HEK293 (cell line): ENCODE measurements at regions not wholly inside any gene's neighbourhood (a gene's known extent, or its start where the extent isn't known, plus 50 kb on each side); places are given as distances from the start of the nearest gene placed in this dataset.

ENCODE experiments used
- MYNN ChIP-seq: fragments of 450-650 bp; formaldehyde crosslinking; IDR thresholded peaks from 2 replicates; pipeline ENCODE4 v1.5.1; 2016; ENCODE audit warnings: missing biosample characterization, missing genetic modification characterization, borderline replicate concordance
- ZFP41 ChIP-seq: fragments of 450-650 bp; formaldehyde crosslinking; IDR thresholded peaks from 2 replicates; pipeline ENCODE4 v1.5.1; 2016; ENCODE audit warnings: missing biosample characterization, missing genetic modification characterization, borderline replicate concordance
- ZNF133 ChIP-seq: fragments of 450-650 bp; formaldehyde crosslinking; IDR thresholded peaks from 2 replicates; pipeline ENCODE4 v1.5.1; 2016; ENCODE audit warnings: missing biosample characterization, missing genetic modification characterization
- ZNF138 ChIP-seq: fragments of 450-650 bp; formaldehyde crosslinking; IDR thresholded peaks from 2 replicates; pipeline ENCODE4 v1.5.1; 2016; ENCODE audit warnings: missing biosample characterization, missing genetic modification characterization, borderline replicate concordance
- ZNF202 ChIP-seq: fragments of 450-650 bp; formaldehyde crosslinking; IDR thresholded peaks from 2 replicates; pipeline ENCODE4 v1.5.1; 2016; ENCODE audit warnings: missing biosample characterization, missing genetic modification characterization, borderline replicate concordance
- ZNF302 ChIP-seq: fragments of 450-650 bp; formaldehyde crosslinking; IDR thresholded peaks from 2 replicates; pipeline ENCODE4 v1.5.1; 2016; ENCODE audit warnings: missing biosample characterization, missing genetic modification characterization, low read depth
- TF ChIP-seq, protein P1 (sequence below): fragments of 450-650 bp; formaldehyde crosslinking; IDR thresholded peaks from 2 replicates; pipeline ENCODE4 v1.5.1; 2016; ENCODE audit warnings: missing biosample characterization, missing genetic modification characterization
- TF ChIP-seq, protein P2 (sequence below): sonication (generic); formaldehyde crosslinking; IDR thresholded peaks from 2 replicates; pipeline ENCODE4 v1.8.1; 2022; ENCODE audit warnings: mild to moderate bottlenecking, moderate library complexity, missing genetic modification reagents
- TF ChIP-seq, protein P3 (sequence below): fragments of 450-650 bp; formaldehyde crosslinking; IDR thresholded peaks from 2 replicates; pipeline ENCODE4 v1.5.1; 2016; ENCODE audit warnings: missing biosample characterization, missing genetic modification characterization
- TF ChIP-seq, protein P4 (sequence below): fragments of 450-650 bp; formaldehyde crosslinking; IDR thresholded peaks from 2 replicates; pipeline ENCODE4 v1.5.1; 2016; ENCODE audit warnings: missing biosample characterization, missing genetic modification characterization
- TF ChIP-seq, protein P5 (sequence below): fragments of 450-650 bp; IDR thresholded peaks from 2 replicates; pipeline ENCODE4 v1.5.1; 2018; ENCODE audit warnings: missing biosample characterization, missing genetic modification characterization
- TF ChIP-seq, protein P6 (sequence below): fragments of 450-650 bp; formaldehyde crosslinking; IDR thresholded peaks from 2 replicates; pipeline ENCODE4 v1.5.1; 2016; ENCODE audit warnings: missing biosample characterization, missing genetic modification characterization
- TF ChIP-seq, protein P7 (sequence below): fragments of 450-650 bp; formaldehyde crosslinking; IDR thresholded peaks from 2 replicates; pipeline ENCODE4 v1.5.1; 2016; ENCODE audit warnings: missing biosample characterization, missing genetic modification characterization

DNA sequence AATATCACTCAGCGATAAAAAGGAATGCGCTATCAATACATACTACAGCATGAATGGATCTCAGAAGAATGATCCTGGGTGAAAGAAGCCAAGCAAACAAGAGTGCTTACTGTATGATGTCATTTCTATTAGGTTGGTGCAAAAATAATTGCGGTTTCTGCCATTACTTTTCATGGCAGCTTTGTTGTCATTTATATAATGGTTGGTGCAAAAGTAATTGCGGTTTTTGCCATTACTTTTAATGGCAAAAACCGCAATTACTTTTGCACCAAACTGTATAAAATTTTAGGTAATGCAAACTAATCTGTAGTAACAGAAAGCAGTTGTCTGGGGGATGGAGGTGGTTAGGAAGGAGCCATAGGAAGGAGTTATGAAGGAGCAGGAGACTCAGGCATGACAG is 318.3 kb upstream of the ZMIZ1 start:
- TF ChIP-seq ZFP41 (no peak), ZNF133 (tag by site-specific recombination) (no peak), MYNN (tag by site-specific recombination) (no peak), ZNF138 (tag by site-specific recombination) (no peak), ZNF302 (tag by site-specific recombination) (no peak), ZNF202 (no peak)
- TF ChIP-seq, protein P1, sequence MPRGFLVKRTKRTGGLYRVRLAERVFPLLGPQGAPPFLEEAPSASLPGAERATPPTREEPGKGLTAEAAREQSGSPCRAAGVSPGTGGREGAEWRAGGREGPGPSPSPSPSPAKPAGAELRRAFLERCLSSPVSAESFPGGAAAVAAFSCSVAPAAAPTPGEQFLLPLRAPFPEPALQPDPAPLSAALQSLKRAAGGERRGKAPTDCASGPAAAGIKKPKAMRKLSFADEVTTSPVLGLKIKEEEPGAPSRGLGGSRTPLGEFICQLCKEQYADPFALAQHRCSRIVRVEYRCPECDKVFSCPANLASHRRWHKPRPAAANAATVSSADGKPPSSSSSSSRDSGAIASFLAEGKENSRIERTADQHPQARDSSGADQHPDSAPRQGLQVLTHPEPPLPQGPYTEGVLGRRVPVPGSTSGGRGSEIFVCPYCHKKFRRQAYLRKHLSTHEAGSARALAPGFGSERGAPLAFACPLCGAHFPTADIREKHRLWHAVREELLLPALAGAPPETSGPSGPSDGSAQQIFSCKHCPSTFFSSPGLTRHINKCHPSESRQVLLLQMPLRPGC (tag by site-specific recombination), result no peak
- TF ChIP-seq, protein P2, sequence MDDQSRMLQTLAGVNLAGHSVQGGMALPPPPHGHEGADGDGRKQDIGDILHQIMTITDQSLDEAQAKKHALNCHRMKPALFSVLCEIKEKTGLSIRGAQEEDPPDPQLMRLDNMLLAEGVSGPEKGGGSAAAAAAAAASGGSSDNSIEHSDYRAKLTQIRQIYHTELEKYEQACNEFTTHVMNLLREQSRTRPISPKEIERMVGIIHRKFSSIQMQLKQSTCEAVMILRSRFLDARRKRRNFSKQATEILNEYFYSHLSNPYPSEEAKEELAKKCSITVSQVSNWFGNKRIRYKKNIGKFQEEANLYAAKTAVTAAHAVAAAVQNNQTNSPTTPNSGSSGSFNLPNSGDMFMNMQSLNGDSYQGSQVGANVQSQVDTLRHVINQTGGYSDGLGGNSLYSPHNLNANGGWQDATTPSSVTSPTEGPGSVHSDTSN (CRISPR knock-in tag), result no peak
- TF ChIP-seq, protein P3, sequence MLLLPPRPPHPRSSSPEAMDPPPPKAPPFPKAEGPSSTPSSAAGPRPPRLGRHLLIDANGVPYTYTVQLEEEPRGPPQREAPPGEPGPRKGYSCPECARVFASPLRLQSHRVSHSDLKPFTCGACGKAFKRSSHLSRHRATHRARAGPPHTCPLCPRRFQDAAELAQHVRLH (tag by site-specific recombination), result no peak
- TF ChIP-seq, protein P4, sequence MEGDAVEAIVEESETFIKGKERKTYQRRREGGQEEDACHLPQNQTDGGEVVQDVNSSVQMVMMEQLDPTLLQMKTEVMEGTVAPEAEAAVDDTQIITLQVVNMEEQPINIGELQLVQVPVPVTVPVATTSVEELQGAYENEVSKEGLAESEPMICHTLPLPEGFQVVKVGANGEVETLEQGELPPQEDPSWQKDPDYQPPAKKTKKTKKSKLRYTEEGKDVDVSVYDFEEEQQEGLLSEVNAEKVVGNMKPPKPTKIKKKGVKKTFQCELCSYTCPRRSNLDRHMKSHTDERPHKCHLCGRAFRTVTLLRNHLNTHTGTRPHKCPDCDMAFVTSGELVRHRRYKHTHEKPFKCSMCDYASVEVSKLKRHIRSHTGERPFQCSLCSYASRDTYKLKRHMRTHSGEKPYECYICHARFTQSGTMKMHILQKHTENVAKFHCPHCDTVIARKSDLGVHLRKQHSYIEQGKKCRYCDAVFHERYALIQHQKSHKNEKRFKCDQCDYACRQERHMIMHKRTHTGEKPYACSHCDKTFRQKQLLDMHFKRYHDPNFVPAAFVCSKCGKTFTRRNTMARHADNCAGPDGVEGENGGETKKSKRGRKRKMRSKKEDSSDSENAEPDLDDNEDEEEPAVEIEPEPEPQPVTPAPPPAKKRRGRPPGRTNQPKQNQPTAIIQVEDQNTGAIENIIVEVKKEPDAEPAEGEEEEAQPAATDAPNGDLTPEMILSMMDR (tag by site-specific recombination), result no peak
- TF ChIP-seq, protein P5, sequence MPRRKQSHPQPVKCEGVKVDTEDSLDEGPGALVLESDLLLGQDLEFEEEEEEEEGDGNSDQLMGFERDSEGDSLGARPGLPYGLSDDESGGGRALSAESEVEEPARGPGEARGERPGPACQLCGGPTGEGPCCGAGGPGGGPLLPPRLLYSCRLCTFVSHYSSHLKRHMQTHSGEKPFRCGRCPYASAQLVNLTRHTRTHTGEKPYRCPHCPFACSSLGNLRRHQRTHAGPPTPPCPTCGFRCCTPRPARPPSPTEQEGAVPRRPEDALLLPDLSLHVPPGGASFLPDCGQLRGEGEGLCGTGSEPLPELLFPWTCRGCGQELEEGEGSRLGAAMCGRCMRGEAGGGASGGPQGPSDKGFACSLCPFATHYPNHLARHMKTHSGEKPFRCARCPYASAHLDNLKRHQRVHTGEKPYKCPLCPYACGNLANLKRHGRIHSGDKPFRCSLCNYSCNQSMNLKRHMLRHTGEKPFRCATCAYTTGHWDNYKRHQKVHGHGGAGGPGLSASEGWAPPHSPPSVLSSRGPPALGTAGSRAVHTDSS, result no peak
- TF ChIP-seq, protein P6, sequence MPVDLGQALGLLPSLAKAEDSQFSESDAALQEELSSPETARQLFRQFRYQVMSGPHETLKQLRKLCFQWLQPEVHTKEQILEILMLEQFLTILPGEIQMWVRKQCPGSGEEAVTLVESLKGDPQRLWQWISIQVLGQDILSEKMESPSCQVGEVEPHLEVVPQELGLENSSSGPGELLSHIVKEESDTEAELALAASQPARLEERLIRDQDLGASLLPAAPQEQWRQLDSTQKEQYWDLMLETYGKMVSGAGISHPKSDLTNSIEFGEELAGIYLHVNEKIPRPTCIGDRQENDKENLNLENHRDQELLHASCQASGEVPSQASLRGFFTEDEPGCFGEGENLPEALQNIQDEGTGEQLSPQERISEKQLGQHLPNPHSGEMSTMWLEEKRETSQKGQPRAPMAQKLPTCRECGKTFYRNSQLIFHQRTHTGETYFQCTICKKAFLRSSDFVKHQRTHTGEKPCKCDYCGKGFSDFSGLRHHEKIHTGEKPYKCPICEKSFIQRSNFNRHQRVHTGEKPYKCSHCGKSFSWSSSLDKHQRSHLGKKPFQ (tag by site-specific recombination), result no peak
- TF ChIP-seq, protein P7, sequence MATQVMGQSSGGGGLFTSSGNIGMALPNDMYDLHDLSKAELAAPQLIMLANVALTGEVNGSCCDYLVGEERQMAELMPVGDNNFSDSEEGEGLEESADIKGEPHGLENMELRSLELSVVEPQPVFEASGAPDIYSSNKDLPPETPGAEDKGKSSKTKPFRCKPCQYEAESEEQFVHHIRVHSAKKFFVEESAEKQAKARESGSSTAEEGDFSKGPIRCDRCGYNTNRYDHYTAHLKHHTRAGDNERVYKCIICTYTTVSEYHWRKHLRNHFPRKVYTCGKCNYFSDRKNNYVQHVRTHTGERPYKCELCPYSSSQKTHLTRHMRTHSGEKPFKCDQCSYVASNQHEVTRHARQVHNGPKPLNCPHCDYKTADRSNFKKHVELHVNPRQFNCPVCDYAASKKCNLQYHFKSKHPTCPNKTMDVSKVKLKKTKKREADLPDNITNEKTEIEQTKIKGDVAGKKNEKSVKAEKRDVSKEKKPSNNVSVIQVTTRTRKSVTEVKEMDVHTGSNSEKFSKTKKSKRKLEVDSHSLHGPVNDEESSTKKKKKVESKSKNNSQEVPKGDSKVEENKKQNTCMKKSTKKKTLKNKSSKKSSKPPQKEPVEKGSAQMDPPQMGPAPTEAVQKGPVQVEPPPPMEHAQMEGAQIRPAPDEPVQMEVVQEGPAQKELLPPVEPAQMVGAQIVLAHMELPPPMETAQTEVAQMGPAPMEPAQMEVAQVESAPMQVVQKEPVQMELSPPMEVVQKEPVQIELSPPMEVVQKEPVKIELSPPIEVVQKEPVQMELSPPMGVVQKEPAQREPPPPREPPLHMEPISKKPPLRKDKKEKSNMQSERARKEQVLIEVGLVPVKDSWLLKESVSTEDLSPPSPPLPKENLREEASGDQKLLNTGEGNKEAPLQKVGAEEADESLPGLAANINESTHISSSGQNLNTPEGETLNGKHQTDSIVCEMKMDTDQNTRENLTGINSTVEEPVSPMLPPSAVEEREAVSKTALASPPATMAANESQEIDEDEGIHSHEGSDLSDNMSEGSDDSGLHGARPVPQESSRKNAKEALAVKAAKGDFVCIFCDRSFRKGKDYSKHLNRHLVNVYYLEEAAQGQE (tag by site-specific recombination), result no peak
